RPMI7951 (cell line): ENCODE measurements at regions not wholly inside any gene's neighbourhood (a gene's known extent, or its start where the extent isn't known, plus 50 kb on each side); places are given as distances from the start of the nearest gene placed in this dataset.
"Not testable (repeated sequence)": the region's sequence is repeated elsewhere in the genome, so short reads cannot be mapped to it uniquely, and the experiment has no call there.

Experiments used
- DNase-seq: peaks from one replicate; pipeline ENCODE4 v3.0.0-alpha.2; 2012; ENCODE audit warnings: low read depth

GRCh38 chr12:89156340-89156739, 196.0 kb downstream of the DUSP6 start:
- DNase-seq: no peak

- DNase-seq: no peak
These were observed 196.5 kb downstream of the DUSP6 start for GRCh38 chr12:89155826-89156225.

- no peak for DNase-seq
These were observed 197.4 kb downstream of the DUSP6 start for GRCh38 chr12:89154743-89155499.

- no peak for DNase-seq
These were observed 199.0 kb downstream of the DUSP6 start for GRCh38 chr12:89153341-89153740.

GRCh38 chr12:89151536-89151935, 200.8 kb downstream of the DUSP6 start:
- DNase-seq: no peak

- not testable (repeated sequence) for DNase-seq
These were observed 201.5 kb downstream of the DUSP6 start for GRCh38 chr12:89150789-89151188.

- no peak for DNase-seq
These were observed 211.6 kb downstream of the DUSP6 start for GRCh38 chr12:89140602-89141238.

GRCh38 chr12:89140141-89140540, 212.2 kb downstream of the DUSP6 start:
- no peak for DNase-seq

GRCh38 chr12:89139390-89139789, 212.9 kb downstream of the DUSP6 start:
- DNase-seq: no peak

- DNase-seq: peak; percentile 39
These were observed 214.1 kb downstream of the DUSP6 start for GRCh38 chr12:89138048-89138852.

- peak; percentile 70 for DNase-seq
These were observed 216.2 kb downstream of the DUSP6 start for GRCh38 chr12:89135976-89136634.

- no peak for DNase-seq
These were observed 218.0 kb downstream of the DUSP6 start for GRCh38 chr12:89134213-89134770.

GRCh38 chr12:89129167-89129870, 223.0 kb downstream of the DUSP6 start:
- no peak for DNase-seq

- no peak for DNase-seq
These were observed 225.6 kb downstream of the DUSP6 start for GRCh38 chr12:89126712-89127111.

GRCh38 chr12:89122852-89123251, 229.4 kb downstream of the DUSP6 start:
- no peak for DNase-seq

- DNase-seq: peak; percentile 69
These were observed 234.8 kb downstream of the DUSP6 start for GRCh38 chr12:89117448-89118034.

- DNase-seq: no peak
These were observed 240.3 kb downstream of the DUSP6 start for GRCh38 chr12:89111964-89112363.

- no peak for DNase-seq
These were observed 244.0 kb downstream of the DUSP6 start for GRCh38 chr12:89108265-89108664.

- DNase-seq: no peak
These were observed 245.4 kb downstream of the DUSP6 start for GRCh38 chr12:89106950-89107349.

- no peak for DNase-seq
These were observed 247.1 kb downstream of the DUSP6 start for GRCh38 chr12:89105243-89105642.

- DNase-seq: no peak
These were observed 248.5 kb downstream of the DUSP6 start for GRCh38 chr12:89103831-89104230.
